Gastroesophageal sphincter (tissue), 3 donors: ENCODE measurements at regions not wholly inside any gene's neighbourhood (a gene's known extent, or its start where the extent isn't known, plus 50 kb on each side); places are given as distances from the start of the nearest gene placed in this dataset.

Source experiments
- POLR2A ChIP-seq, 2 donors: fragments of 450-650 bp; IDR thresholded peaks; one replicate each; pipeline ENCODE4 v1.6.1; 2017; ENCODE audit warnings: antibody characterized with exemption in 2 of 2, mild to moderate bottlenecking in 2 of 2, moderate library complexity in 1 of 2
- POLR2AphosphoS5 ChIP-seq: sonication (generic); formaldehyde crosslinking; IDR thresholded peaks from one replicate; pipeline ENCODE4 v1.6.1; 2017; ENCODE audit warnings: antibody characterized with exemption
- TF ChIP-seq, protein P1 (sequence below), 4 experiments: fragments of 200-600 bp in 2 of 4; fragments of 450-650 bp in 2 of 4; sonication (generic) in 1 of 4; IDR thresholded peaks; one replicate each; pipeline ENCODE4 v1.5.1; 2017 to 2019; ENCODE audit warnings: antibody characterized with exemption in 4 of 4, mild to moderate bottlenecking in 2 of 4, moderate library complexity in 2 of 4

DNA sequence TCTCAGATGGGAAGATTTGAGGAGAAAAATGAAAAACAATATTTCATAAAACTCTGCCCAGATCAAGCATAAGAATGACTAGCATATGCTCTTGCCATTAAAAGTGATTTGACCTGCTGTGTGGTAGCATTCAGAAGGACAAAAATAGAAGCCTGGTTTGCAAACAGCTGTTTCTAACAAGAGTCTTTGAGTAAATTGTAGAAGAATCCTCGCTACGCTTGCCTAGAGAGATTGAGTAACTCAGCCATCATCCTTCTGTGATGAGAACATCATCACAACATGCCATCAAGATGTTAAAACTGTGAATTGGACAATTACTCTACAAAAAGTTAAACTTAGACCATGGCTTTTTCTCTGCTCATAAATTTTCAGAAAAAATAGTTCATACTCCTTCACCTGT is 168.9 kb upstream of the PUDP start:
- TF ChIP-seq, protein P1, sequence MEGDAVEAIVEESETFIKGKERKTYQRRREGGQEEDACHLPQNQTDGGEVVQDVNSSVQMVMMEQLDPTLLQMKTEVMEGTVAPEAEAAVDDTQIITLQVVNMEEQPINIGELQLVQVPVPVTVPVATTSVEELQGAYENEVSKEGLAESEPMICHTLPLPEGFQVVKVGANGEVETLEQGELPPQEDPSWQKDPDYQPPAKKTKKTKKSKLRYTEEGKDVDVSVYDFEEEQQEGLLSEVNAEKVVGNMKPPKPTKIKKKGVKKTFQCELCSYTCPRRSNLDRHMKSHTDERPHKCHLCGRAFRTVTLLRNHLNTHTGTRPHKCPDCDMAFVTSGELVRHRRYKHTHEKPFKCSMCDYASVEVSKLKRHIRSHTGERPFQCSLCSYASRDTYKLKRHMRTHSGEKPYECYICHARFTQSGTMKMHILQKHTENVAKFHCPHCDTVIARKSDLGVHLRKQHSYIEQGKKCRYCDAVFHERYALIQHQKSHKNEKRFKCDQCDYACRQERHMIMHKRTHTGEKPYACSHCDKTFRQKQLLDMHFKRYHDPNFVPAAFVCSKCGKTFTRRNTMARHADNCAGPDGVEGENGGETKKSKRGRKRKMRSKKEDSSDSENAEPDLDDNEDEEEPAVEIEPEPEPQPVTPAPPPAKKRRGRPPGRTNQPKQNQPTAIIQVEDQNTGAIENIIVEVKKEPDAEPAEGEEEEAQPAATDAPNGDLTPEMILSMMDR (IDR thresholded peaks at IDR 0.05) = no peak
- TF ChIP-seq POLR2A (IDR thresholded peaks at IDR 0.05) = no peak
- no peak for TF ChIP-seq POLR2AphosphoS5
